GM19372 (cell line): ENCODE measurements at regions not wholly inside any gene's neighbourhood (a gene's known extent, or its start where the extent isn't known, plus 50 kb on each side); places are given as distances from the start of the nearest gene placed in this dataset.

Source experiments
- ATAC-seq: cut with Tn5 transposase; IDR thresholded peaks from one replicate; pipeline ENCODE4 v1.9.1; 2021; ENCODE audit warnings: mild to moderate bottlenecking, low read depth, moderate library complexity; ENCODE audit not compliant: unreplicated experiment

DNA sequence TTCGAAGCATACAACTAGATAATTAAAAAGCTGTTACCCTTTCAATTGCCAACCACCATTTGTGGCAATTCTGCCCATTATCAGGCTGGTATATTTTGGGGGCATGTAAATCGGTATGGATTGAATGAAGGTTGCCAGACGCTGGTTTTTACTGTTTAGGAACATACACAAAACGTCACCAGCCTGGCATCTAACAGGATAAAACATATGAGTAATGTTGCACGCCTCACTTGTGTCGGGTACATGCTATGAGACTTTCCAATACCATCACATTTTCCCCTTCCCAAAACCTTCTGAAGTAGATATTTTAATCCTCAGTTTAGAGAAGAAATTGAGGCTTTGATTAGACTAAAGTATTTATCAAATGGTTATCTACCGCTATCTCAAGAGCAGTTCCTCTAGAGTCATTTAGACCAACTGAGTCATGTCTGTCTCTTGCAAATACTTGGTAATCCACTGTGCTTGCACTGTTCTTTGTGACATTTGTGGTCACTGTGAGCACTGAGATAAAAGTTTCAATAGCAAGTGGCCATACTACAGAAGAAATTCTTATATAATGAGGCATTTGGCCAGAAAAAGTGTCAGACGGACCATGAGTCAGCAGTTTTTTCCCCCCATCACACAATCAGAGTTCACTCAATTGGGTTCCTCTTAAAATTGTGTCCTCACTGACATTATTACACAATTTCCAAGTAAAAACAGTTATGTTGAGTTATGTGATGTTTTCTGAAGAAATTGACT is 498.7 kb downstream of the NXPH1 start:
- no peak for ATAC-seq

DNA sequence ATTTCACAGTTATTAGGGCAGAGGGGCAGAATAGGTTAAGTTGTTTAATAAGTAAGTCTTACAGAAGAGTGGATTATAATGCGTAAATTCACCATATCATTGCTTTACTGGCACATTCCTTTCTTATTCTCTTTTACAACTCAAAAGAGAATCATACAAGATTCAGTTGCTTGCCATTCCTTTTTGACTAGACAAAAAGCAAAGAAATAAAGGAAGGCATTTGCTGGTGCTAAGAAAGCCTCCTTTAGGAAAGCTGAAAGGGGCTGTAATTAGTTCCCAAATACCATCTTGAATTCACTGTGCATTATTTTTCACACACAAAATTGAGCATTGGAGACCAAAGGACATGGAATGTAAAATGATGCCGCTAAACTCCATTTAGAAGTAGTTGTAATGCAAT is 499.3 kb downstream of the NXPH1 start:
- ATAC-seq, result no peak

DNA sequence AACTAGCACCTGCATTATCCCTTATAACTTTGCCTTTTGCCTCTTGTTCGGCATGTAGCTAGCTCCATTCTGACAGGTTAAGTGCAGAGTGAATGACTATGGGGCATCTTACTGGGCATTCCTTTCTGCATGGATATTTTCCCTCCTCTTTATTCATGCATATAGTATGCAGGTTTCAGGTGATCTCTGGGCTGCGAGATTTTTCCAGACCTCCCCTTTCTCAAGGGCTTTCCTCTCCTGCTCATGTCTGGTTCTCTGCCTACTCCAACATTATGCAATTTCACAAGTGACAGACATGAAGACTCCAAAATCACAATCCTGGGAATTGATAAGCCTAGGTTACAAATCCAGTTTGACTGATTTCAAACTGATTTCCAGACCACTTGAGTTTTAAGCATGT is 503.8 kb downstream of the NXPH1 start:
- ATAC-seq, result no peak

DNA sequence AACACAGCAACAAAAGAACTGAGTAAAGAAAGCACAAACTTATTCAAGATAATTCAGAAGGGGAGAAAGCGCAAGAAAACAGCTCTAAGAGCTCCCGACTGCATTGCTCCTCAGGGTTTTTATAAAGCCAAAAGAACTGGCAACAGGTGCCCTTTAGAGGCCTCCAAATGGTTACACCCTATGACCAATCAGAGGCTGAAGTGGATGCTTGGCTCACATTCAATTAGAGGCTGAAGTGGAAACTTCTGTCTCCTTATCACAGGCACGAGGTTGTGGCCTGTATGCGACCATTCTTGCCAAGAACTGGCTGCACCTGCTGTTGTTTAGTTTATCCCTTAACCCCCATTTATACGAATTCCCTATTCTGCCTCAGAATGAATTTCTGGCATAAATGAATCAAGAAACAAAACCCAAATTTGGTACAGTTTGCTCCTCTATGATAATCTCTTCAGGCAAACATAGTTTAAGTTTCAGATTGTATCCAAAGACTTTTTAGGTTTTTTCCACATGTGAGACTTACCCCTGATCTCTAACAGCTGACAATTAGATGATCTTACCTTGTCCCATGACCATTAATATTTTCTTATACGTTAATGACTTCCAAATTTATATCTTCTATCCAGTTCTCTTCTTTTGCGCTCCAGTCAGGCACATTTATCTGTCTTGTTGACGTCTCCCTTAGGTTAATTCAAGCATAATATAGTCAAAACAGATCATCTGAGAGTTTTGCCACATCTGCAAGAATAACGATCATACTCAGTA is 504.8 kb downstream of the NXPH1 start:
- no peak for ATAC-seq

DNA sequence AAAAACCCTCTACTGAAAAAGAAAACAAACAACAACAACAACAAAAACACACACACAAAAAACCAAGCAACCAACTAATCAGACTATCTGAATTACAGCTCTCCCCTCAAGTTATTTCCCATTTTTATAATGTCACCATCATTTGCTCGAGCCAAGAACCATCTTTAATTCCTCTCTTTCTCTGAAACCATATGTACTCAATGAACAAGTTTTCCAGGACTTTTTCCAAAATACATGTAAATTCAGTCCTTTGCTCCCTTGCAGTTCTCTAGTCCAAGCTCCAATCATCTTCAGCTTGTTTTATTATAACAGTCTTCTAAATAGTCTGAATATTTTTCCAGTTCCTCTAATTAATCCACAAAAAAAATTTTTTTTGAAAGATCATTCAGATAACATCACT is 506.0 kb downstream of the NXPH1 start:
- ATAC-seq, result no peak

DNA sequence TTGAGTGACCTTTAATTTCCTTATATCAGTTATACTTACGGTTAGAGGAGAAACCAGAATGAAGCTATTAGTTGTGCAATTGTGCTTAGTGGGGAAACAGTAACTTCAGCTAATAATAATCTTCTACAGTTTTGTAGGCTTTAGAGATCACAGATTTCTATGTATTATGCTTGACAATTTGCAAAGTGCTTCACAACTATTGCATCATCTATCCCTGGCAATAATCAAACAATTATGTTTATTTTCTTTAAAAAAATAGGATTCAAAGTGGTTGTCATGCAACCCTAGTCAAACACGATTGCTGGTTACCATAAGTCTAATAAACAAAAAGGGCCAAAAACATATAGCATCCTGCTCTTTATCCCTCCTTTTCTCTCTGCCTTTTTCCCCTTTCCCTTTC is 530.3 kb downstream of the NXPH1 start:
- ATAC-seq, result no peak

DNA sequence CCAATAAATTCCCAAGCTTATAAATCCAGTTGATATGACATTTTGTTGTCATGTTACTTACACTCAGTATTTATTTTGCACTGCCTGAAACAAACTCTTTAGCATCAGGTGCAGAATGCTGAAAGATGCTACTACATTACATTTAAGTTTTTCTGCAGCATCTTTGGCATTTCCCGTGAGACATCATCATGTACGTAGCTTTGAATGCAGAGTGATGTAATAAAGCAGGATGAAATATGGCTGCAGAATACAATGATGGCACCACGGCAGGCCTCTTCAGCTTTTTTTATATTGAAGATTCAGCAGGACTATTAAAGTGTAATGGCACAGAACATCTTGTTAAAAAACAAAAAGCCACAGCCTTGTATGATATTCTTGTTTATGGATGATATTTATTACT is 531.8 kb downstream of the NXPH1 start:
- no peak for ATAC-seq

DNA sequence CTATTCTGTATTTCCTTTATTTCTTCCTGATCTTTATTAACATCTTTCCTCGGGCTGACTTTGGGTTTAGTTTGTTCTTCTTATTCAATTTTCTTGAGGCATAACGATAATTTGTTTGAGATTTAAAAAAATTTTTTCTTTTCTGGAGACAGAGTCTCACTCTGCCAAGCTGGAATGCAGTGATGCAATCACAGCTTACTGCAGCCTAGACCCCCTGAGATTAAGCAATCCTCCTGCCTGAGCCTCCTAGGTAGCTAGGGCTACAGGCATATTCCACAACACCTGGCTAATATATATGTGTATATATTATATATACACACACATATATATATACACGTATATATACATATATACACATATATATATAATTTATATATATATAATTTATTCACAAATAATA is 540.2 kb downstream of the NXPH1 start:
- ATAC-seq, result no peak

DNA sequence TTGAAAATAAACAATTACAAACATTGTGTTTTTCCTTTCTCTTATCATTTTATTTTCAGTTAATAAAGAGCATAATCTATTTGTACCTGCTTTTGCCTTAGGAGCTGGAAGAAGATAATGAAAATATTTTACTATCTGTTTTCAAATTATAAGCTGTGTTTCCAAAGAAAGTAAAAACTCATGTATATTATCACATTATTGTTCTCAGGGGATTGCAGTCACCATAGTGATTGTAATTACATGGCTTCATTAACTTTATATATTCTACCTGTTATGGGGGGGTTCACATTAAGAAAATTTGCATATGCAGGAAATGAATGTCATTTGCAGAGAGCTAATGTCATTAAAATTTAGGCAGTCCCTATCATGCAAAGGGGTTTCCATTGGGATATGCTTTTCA is 542.3 kb downstream of the NXPH1 start:
- ATAC-seq, result no peak

DNA sequence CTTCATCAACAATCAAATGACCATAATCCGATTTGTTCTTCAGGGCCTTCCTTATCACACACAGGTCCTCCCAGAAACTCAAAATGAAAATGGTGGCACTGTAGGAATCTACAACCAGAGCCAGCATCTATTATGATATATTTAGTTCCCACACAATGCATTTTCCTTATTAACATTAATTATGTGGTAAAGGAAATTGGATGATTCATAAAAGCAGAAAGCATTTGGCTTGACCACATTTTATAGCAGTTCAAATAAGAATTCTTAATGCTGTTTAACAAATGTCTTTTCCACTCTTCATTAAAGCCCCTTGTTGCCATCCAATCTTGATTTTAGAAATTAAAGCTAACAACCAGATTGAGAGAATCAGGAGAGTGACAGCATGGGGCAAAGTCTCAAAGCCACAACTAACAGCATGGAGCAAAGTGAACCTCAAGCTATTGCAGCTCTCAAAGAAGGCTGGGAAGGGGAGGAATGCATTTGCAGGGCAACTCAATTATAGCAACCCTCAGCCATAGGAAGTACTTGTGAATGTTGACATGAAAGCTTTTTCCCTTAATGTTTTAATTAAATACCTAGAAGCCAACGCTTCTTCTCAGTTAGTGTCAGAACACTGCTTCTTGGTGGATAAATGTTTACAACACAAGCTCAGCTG is 549.1 kb downstream of the NXPH1 start:
- ATAC-seq, result no peak

DNA sequence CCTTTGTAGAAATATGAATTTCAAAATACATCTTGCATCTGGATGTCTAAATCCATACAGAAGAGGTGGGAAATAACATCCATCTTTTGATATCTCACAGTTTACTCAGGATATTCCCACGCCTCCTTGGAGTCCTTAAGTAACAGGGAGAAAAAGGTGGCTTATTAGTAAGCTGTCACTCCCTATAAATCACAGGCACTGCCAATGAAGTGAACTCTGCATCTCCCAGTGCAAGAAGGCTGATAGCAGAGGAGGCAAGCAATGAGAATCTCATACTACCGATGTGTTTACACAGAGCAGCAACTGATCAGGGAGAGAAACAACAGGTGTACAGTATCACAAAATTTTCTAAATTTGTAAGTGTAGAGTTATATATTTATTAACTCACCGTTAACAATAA is 551.8 kb downstream of the NXPH1 start:
- ATAC-seq, result no peak

DNA sequence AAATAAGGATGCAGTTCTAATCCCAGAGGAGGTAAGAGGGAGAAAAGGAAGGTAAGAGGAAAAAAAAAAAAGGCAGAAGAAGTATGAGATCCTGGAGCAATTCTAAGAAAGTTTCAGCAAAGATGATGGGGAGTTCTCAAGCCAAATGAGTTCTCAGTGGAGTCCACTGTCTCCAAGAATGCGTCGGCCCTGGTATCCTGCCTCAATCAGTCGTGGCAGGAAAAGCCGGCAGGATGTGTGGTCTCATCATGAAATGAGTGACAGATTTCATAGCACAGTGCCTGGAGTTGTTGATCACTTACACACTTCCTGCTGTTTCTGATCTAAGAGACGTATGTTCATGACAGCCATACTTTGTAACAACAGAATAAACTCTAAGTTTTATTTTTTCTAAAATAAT is 554.9 kb downstream of the NXPH1 start:
- no peak for ATAC-seq

DNA sequence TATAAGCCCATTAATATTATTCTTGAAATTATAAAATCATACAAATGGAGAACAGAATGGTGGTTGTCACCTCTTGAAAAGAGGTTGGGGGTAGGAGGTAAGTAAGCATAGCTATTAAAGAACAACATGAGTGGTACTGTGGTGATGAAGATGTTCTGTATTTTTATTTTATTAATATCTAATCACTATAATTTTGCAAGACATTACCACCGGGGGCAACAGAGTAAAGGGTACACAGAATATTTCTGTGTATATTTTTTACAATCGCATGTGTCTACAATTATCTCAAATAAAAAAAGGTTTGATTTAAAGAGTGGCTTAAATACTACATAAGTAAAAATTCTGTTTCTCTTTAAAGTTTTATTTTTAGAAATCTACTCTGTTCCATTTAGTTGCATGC is 557.8 kb downstream of the NXPH1 start:
- ATAC-seq, result no peak

DNA sequence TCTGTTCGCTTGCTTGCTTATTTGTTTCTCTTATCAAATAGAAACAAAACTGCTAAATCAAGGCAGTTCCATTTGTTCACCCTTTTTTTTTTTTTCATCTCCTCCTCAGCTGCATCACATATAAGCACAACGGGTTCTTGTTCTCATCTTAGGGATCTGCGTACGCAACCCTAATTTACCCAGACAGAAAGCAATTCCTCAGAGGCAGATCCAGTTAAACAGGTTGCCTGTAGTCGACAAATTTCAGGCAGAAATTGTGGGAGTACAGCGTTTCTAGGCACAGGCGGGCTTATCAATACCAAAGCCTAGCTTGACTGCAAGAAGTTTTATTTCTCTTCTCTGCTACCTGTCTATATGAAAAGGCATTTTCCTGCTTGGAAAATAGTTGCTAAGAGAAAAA is 565.4 kb downstream of the NXPH1 start:
- ATAC-seq, result no peak

DNA sequence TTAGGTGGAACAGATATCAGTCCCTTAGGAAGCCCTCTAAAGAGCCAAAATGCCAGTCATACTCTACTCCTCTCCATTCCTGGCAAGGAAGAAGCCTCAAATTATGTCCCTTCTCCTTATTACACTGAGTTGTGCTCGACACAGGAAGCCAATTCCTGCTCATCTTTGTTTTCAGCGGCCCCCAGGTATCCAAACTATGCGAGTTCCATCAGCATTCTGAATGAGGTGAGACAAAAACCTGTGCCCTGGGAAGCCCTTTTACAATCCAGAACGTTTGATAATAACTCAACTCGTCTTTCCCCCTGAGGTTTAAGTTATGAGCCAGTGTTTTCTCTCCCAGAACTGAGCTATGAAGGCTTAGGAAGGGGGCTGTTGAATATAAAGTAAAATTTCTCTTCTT is 580.5 kb downstream of the NXPH1 start:
- no peak for ATAC-seq

DNA sequence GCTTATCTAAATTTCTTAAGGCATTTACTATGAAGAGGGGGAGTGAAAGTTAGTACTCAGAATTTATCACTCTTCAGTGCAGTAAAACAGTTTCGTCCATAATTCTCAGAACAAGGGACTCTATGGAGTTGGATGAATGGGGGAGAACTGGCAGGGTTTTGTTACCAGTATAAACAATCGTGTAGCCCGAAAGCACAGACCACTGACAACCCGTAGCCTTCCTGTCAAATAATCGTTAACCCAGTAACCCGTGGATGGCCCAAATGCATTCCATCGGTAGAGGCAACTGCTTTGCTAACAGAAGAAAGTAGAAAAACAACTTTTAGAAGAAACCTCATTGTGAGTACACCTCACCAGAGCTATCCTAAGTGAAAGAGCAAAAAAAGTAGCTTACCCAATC is 583.9 kb downstream of the NXPH1 start:
- no peak for ATAC-seq

DNA sequence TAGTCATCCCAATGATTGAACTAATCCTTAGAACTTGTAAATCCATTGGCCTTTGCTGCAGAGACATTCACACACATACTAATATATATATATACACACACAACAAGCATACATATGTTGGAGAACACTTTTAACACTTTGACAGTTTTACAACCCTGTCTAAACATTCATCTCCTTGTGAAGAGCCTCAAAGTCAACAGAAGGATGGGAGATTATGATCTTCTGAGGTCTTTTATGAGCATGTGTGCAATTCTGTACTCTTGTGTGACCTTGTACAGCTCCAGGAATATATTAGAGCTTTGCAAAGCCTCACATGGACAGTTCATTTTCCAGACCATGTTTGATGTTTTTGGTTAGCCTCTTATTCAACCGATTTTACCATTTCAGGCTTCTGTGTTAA is 589.0 kb downstream of the NXPH1 start:
- ATAC-seq, result no peak

DNA sequence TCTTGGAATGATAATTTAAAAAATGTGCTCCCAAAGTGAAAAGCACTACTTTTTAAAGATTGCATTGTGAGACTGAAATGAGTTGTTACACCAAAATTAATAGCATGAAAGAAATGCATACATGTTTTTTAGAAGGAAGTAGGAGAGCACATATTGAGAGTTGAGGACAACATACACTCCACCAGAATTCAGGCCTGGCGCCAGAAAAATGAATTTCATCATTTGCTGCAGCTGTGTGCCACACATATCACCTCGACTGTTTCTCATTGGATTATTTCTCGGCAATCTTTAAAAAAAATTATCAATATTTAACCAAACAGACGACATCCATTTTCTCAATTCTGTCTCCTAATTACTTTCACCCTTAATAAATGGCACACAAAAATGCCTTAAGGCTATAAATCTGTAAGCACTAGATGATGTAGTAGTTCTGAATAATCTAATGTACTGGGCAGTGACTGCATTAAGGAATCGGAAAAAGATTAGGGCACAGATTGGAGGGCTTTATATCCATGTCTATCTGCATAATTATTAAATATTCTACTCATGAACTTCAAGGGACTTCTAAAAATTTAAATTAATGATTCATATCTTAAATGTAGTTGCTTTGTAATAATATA is 590.4 kb downstream of the NXPH1 start:
- no peak for ATAC-seq

DNA sequence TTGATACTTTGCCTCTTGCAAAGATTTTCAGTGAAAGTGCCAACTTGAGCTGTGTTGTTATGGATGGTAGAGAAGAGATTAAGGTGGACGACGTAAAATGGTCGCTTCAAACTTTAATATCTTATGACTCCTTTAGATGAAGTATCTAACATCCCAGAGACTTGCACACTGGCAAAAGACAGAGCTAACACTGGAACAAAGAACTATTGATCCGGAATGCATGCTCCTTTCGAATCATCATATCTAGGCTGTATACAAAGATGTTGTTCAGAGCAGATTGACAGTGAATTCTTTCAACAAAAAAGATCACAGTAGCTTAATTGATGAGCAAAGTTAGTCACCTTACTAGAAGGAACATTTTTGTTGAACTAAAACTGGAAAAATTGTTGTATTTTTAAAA is 592.7 kb downstream of the NXPH1 start:
- ATAC-seq, result no peak

DNA sequence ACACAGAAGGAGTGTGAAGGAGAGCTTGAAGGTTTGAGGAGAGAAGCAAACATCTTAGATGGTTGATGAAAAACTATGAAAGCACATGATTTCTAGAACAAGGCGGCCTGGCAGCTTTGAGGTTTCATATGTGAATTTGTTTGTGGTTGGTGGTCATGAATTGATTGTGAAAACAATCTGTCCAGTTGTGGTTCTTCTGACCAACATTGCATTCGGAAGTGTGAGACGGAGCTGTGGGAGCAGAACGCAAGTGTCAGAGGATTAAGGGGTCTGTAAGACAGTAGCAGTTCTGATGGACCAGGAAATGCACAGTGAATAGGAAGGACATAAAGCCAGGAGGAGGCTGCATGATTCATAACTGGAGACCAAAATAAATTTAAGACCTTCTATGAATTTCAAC is 594.6 kb downstream of the NXPH1 start:
- no peak for ATAC-seq
